Keratinocyte (primary cell): ENCODE measurements at regions not wholly inside any gene's neighbourhood (a gene's known extent, or its start where the extent isn't known, plus 50 kb on each side); places are given as distances from the start of the nearest gene placed in this dataset.

Experiments
- DNase-seq: peaks from one replicate; pipeline ENCODE4 v3.0.0-alpha.2; 2011; ENCODE audit warnings: low read depth, missing footprints, low spot score
- FAIRE-seq: peaks from 2 replicates; lab custom pipeline; 2011; peaks lifted over from hg19 to GRCh38; lab: Jason Lieb, UNC
- H2AFZ ChIP-seq: 2 replicates; pipeline ENCODE4 v1.6.0; 2012; ENCODE audit warnings: low read length, control low read depth, inconsistent platforms; ENCODE audit not compliant: control insufficient read depth
- H3K27ac ChIP-seq: 2 replicates; pipeline ENCODE4 v1.5.1; 2011; ENCODE audit warnings: low read length; ENCODE audit not compliant: control insufficient read depth, insufficient read depth
- H3K27me3 ChIP-seq: 3 replicates; pipeline ENCODE4 v1.6.0; 2011; ENCODE audit warnings: low read length; ENCODE audit not compliant: control insufficient read depth, insufficient read depth; ENCODE audit errors: extremely low read depth
- H3K36me3 ChIP-seq, 2 experiments: 2 replicates in 1 of 2; 3 replicates in 1 of 2; pipeline ENCODE4 v1.5.1; 2011; ENCODE audit warnings: low read length in 2 of 2, mild to moderate bottlenecking in 1 of 2; ENCODE audit not compliant: control insufficient read depth in 2 of 2, insufficient read depth in 2 of 2; ENCODE audit errors: extremely low read depth in 1 of 2
- H3K4me1 ChIP-seq: 3 replicates; pipeline ENCODE4 v1.5.1; 2011; ENCODE audit warnings: low read length; ENCODE audit not compliant: control insufficient read depth, insufficient read depth; ENCODE audit errors: extremely low read depth
- H3K4me2 ChIP-seq: 3 replicates; pipeline ENCODE4 v1.6.0; 2011; ENCODE audit warnings: low read depth, low read length; ENCODE audit not compliant: control insufficient read depth, insufficient read depth; ENCODE audit errors: extremely low read depth
- H3K4me3 ChIP-seq, 3 experiments: fragments of 200-600 bp in 1 of 3; sonication (generic) in 1 of 3; 2 replicates in 2 of 3; 3 replicates in 1 of 3; pipeline ENCODE4 v1.5.1; 2011 to 2016; ENCODE audit warnings: low read length in 3 of 3, mild to moderate bottlenecking in 3 of 3, control low read depth in 2 of 3, inconsistent platforms in 1 of 3, low read depth in 1 of 3, mixed read lengths in 1 of 3, mixed run types in 1 of 3, moderate library complexity in 1 of 3; ENCODE audit not compliant: control insufficient read depth in 2 of 3, insufficient read depth in 2 of 3; ENCODE audit errors: extremely low read depth in 1 of 3
- H3K79me2 ChIP-seq: 2 replicates; pipeline ENCODE4 v1.6.0; 2012; ENCODE audit warnings: low read length; ENCODE audit not compliant: control insufficient read depth, insufficient read depth
- H3K9ac ChIP-seq: 3 replicates; pipeline ENCODE4 v1.6.0; 2011; ENCODE audit warnings: low read length; ENCODE audit not compliant: control insufficient read depth, insufficient read depth; ENCODE audit errors: extremely low read depth
- H3K9me1 ChIP-seq: 3 replicates; pipeline ENCODE4 v1.6.0; 2011; ENCODE audit warnings: low read length; ENCODE audit not compliant: control insufficient read depth, insufficient read depth; ENCODE audit errors: extremely low read depth
- H3K9me3 ChIP-seq: 2 replicates; pipeline ENCODE4 v1.5.1; 2012; ENCODE audit warnings: low read depth, low read length; ENCODE audit not compliant: control insufficient read depth
- H4K20me1 ChIP-seq: 3 replicates; pipeline ENCODE4 v1.6.0; 2011; ENCODE audit warnings: low read length; ENCODE audit not compliant: control insufficient read depth, insufficient read depth; ENCODE audit errors: extremely low read depth
- EZH2 ChIP-seq: IDR thresholded peaks from one replicate; pipeline ENCODE4 v1.6.1; 2012; ENCODE audit warnings: inconsistent platforms, mild to moderate bottlenecking, low read length, moderate library complexity
- dilution Hi-C: fragments of 300-500 bp; cut with MboI; formaldehyde crosslinking; loops from one replicate; pipeline ENCODE4 v1.7.0; 2020; ENCODE audit warnings: low sequenced_read_pairs; ENCODE audit not compliant: extremely low pct_ligation_motif_present
- TF ChIP-seq, protein P1 (sequence below), 3 experiments: IDR thresholded peaks in 1 of 3; conservative IDR thresholded peaks in 1 of 3; optimal IDR thresholded peaks in 1 of 3; 2 replicates in 2 of 3; 3 replicates in 1 of 3; pipeline versions ENCODE3 to v1.5.1; 2011; ENCODE audit warnings: low read length in 3 of 3, mild to moderate bottlenecking in 3 of 3, moderate library complexity in 2 of 3, control low read depth in 1 of 3, inconsistent platforms in 1 of 3; ENCODE audit not compliant: insufficient read depth in 2 of 3; ENCODE audit errors: extremely low read depth in 1 of 3

DNA sequence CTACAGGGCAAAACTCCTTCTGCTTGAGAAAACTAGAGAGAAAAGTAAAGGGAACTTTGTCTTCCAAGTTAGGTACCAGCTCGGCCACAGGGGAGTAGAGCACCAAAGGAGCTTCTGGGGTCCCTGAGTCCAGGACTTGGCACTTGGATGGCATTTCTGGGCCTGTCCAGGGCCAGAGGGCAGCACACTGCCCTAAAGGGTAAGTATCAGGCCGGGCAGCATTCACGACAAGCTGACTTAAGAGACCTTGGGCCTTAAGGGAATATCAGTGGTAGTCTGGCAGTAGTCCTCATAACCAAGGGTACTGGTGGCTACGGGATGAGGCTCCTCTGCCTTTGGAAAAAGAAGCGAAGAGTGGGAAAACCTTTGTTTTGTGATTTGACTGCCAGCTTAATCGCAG lies 632.7 kb downstream of the KLHL13 start:
- H3K36me3 ChIP-seq = no peaks in the 10 kb centered on the region
- H3K4me3 ChIP-seq = no peak overlapping the region
- no peak for DNase-seq
- H3K79me2 ChIP-seq = no peaks in the 10 kb centered on the region
- no peak for FAIRE-seq
- no peak overlapping the region for H3K9ac ChIP-seq
- no peak overlapping the region for H3K4me2 ChIP-seq
- TF ChIP-seq EZH2 = no peak
- TF ChIP-seq, protein P1, sequence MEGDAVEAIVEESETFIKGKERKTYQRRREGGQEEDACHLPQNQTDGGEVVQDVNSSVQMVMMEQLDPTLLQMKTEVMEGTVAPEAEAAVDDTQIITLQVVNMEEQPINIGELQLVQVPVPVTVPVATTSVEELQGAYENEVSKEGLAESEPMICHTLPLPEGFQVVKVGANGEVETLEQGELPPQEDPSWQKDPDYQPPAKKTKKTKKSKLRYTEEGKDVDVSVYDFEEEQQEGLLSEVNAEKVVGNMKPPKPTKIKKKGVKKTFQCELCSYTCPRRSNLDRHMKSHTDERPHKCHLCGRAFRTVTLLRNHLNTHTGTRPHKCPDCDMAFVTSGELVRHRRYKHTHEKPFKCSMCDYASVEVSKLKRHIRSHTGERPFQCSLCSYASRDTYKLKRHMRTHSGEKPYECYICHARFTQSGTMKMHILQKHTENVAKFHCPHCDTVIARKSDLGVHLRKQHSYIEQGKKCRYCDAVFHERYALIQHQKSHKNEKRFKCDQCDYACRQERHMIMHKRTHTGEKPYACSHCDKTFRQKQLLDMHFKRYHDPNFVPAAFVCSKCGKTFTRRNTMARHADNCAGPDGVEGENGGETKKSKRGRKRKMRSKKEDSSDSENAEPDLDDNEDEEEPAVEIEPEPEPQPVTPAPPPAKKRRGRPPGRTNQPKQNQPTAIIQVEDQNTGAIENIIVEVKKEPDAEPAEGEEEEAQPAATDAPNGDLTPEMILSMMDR (optimal IDR thresholded peaks at IDR 0.05 in 1 of 3, IDR thresholded peaks at IDR 0.05 in 1 of 3, conservative IDR thresholded peaks at IDR 0.05 in 1 of 3; ENCODE audit: extremely low read depth in 1 of 3, insufficient read depth in 2 of 3, low read length in 3 of 3) = no peak
- H3K9me1 ChIP-seq = no peaks in the 10 kb centered on the region
- no peak overlapping the region for H2AFZ ChIP-seq
- H4K20me1 ChIP-seq = no peaks in the 10 kb centered on the region
- H3K27ac ChIP-seq = no peak overlapping the region
- dilution Hi-C loops = no loop called here
- H3K4me1 ChIP-seq = no peaks in the 10 kb centered on the region
- no peaks in the 10 kb centered on the region for H3K9me3 ChIP-seq
- H3K27me3 ChIP-seq = no peaks in the 10 kb centered on the region

DNA sequence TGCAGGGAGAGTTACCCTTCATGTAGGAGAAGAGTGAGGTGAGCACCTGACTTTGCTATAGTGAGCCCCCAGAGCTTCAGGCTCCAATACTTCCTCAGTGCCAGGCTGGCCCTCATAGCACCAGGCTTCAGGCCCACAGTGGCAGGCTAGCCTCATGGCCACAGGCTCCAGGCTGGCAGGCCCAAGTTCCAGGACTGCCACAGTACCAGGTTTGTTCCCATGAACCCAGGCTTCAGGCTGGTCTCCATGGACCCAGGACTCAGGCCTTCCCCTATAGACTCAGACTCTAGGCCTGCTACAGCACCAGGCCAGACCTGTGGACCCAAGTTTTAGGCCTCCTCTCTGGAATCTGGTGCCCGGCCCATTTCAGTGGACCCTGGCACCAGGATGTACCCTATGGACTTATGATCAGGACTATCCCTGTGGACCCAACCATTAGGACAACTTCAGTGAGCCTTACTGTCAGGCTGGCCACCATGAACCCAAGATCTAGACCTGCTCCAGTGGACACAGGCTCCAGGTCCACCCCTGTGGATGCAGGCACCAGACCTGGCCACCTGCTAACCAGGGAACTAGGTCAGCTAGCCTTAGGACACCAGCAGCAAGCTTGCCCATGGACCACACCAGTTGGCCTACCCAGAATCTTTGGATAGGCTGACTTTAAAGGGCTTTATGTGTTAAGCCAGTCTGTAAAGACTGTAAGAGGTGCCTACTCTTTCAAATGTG lies 658.2 kb downstream of the KLHL13 start:
- no peaks in the 10 kb centered on the region for H3K9me3 ChIP-seq
- H2AFZ ChIP-seq = no peak overlapping the region
- H3K4me2 ChIP-seq = no peak overlapping the region
- no peak for TF ChIP-seq EZH2
- TF ChIP-seq, protein P1 (optimal IDR thresholded peaks at IDR 0.05 in 1 of 3, IDR thresholded peaks at IDR 0.05 in 1 of 3, conservative IDR thresholded peaks at IDR 0.05 in 1 of 3; ENCODE audit: extremely low read depth in 1 of 3, insufficient read depth in 2 of 3, low read length in 3 of 3) = no peak
- H3K79me2 ChIP-seq = no peaks in the 10 kb centered on the region
- no peaks in the 10 kb centered on the region for H3K4me1 ChIP-seq
- no peaks in the 10 kb centered on the region for H3K27me3 ChIP-seq
- FAIRE-seq (no peak), DNase-seq (no peak)
- no peaks in the 10 kb centered on the region for H3K36me3 ChIP-seq
- H3K4me3 ChIP-seq = no peak overlapping the region
- dilution Hi-C loops = no loop called here
- no peaks in the 10 kb centered on the region for H4K20me1 ChIP-seq
- no peaks in the 10 kb centered on the region for H3K9me1 ChIP-seq
- no peak overlapping the region for H3K27ac ChIP-seq
- H3K9ac ChIP-seq = no peak overlapping the region
